Panc1 (cell line): ENCODE measurements at regions not wholly inside any gene's neighbourhood (a gene's known extent, or its start where the extent isn't known, plus 50 kb on each side); places are given as distances from the start of the nearest gene placed in this dataset.

ENCODE experiments used
- ATAC-seq: fragments of 200-7000 bp; cut with Tn5 transposase; 2 replicates; pipeline ENCODE4 v1.9.1; 2020; ENCODE audit warnings: mild to moderate bottlenecking, moderate library complexity
- BruUV-seq: library from RNA; stranded (reverse); fragments of 400-500 nt; replicated peaks from 2 replicates; lab custom pipeline; 2021; lab: Mats Ljungman, UMichigan
- CTCF ChIA-PET: fragments of 300-600 bp; sonication (Branson Sonifier 250); formaldehyde crosslinking; loops from one replicate; lab custom pipeline; 2022; ENCODE audit warnings: antibody characterized with exemption; lab: Charles Lee
- POLR2A ChIA-PET: fragments of 300-600 bp; sonication (Branson Sonifier 250); formaldehyde crosslinking; loops from one replicate; lab custom pipeline; 2022; ENCODE audit warnings: antibody characterized with exemption; lab: Charles Lee
- DNase-seq: peaks from one replicate; pipeline ENCODE4 v3.0.0-alpha.2; 2010; ENCODE audit warnings: low read depth, low spot score
- H3K27ac ChIP-seq: 2 replicates; pipeline ENCODE4 v1.5.1; 2011; ENCODE audit warnings: mild to moderate bottlenecking, low read length, inconsistent platforms
- H3K27me3 ChIP-seq: fragments of 200-500 bp; sonication (Bioruptor generic); 2 replicates; pipeline ENCODE4 v1.6.0; 2014; ENCODE audit warnings: low read length, inconsistent platforms; ENCODE audit not compliant: control insufficient read depth, insufficient read depth
- H3K36me3 ChIP-seq: fragments of 200-500 bp; sonication (Bioruptor generic); 2 replicates; pipeline ENCODE4 v1.5.1; 2014; ENCODE audit warnings: inconsistent platforms, mild to moderate bottlenecking, low read length, moderate library complexity; ENCODE audit not compliant: control insufficient read depth, insufficient read depth
- H3K4me1 ChIP-seq: 2 replicates; pipeline ENCODE4 v1.5.1; 2011; ENCODE audit warnings: inconsistent platforms, mild to moderate bottlenecking, low read length, moderate library complexity; ENCODE audit not compliant: control insufficient read depth, insufficient read depth
- H3K4me3 ChIP-seq, 2 experiments: 2 replicates each; pipeline ENCODE4 v1.5.1; 2011 to 2012; ENCODE audit warnings: low read depth in 2 of 2, low read length in 2 of 2, mild to moderate bottlenecking in 2 of 2, inconsistent platforms in 1 of 2, moderate library complexity in 1 of 2
- H3K9me3 ChIP-seq: fragments of 200-500 bp; sonication (Bioruptor generic); 2 replicates; pipeline ENCODE4 v1.5.1; 2014; ENCODE audit warnings: low read depth, mild to moderate bottlenecking, inconsistent platforms, low read length, moderate library complexity; ENCODE audit not compliant: control insufficient read depth, insufficient read depth
- CTCF ChIP-seq: fragments of 450-650 bp; IDR thresholded peaks from 2 replicates; pipeline ENCODE4 v1.5.1; 2017; ENCODE audit warnings: mild to moderate bottlenecking
- POLR2AphosphoS5 ChIP-seq: IDR thresholded peaks from 2 replicates; pipeline ENCODE4 v1.6.1; 2012; ENCODE audit warnings: mild to moderate bottlenecking, low read depth, low read length, moderate library complexity
- REST ChIP-seq, 2 experiments: IDR thresholded peaks; 2 replicates each; pipeline ENCODE4 v1.6.1; 2011 to 2012; ENCODE audit warnings: low read depth in 2 of 2, control low read depth in 1 of 2, low read length in 1 of 2, mild to moderate bottlenecking in 1 of 2, moderate library complexity in 1 of 2; ENCODE audit not compliant: insufficient read depth in 1 of 2
- SIN3A ChIP-seq: IDR thresholded peaks from 2 replicates; pipeline ENCODE4 v1.6.1; 2012; ENCODE audit warnings: low read depth, mild to moderate bottlenecking, low read length, moderate library complexity, borderline replicate concordance; ENCODE audit not compliant: insufficient read depth
- TCF7L2 ChIP-seq: IDR thresholded peaks from 2 replicates; pipeline ENCODE4 v1.6.1; 2011; ENCODE audit warnings: mild to moderate bottlenecking, low read depth, low read length, inconsistent platforms
- in situ Hi-C: cut with HindIII; loops from 2 replicates; pipeline ENCODE4 v1.10.0; 2016; ENCODE audit warnings: low sequenced_read_pairs, low pct_unique_long_range_greater_than_20kb
- intact Hi-C: fragments of 100-400 bp; cut with micrococcal nuclease; formaldehyde crosslinking; loops from one replicate; pipeline ENCODE4 v1.10.0; 2022; ENCODE audit not compliant: unreplicated experiment

- ChIA-PET CTCF (interaction anchor here (0.7 kb wide), 1 partner anchor 268 kb away, joined by 3 read pairs; no protein-coding TSS in a partner anchor), POLR2A (interaction anchor here (0.7 kb wide), 1 partner anchor 344 kb away, joined by 3 read pairs; no protein-coding TSS in a partner anchor)
- in situ Hi-C loops, result no loop called here
- Histone ChIP-seq H3K4me3 (no peak overlapping the region), H3K36me3 (no peaks in the 10 kb centered on the region), H3K27me3 (no peaks in the 10 kb centered on the region), H3K27ac (no peak overlapping the region), H3K4me1 (no peaks in the 10 kb centered on the region), H3K9me3 (no peaks in the 10 kb centered on the region)
- no peak for DNase-seq
- ATAC-seq, result no peak
- TF ChIP-seq POLR2AphosphoS5, result no peak
- TF ChIP-seq SIN3A, result no peak
- no peak for TF ChIP-seq CTCF
- no peak for TF ChIP-seq TCF7L2
- TF ChIP-seq REST (IDR thresholded peaks at IDR 0.05; ENCODE audit: insufficient read depth in 1 of 2, low read depth in 2 of 2, low read length in 1 of 2), result no peak
- no TSS peak for BruUV-seq
- intact Hi-C loops, result no loop called here
Observed at GRCh38 chr15:91624353-91624968, 229.0 kb upstream of the SLCO3A1 start.

- no peaks in the 10 kb centered on the region for H3K9me3 ChIP-seq
- in situ Hi-C loops, result no loop called here
- H3K36me3 ChIP-seq, result no peaks in the 10 kb centered on the region
- CTCF ChIA-PET, result no interaction called here
- ATAC-seq (no peak), DNase-seq (no peak)
- no peak overlapping the region for H3K27ac ChIP-seq
- intact Hi-C loops, result no loop called here
- no peaks in the 10 kb centered on the region for H3K4me1 ChIP-seq
- H3K27me3 ChIP-seq, result no peaks in the 10 kb centered on the region
- POLR2A ChIA-PET, result no interaction called here
- H3K4me3 ChIP-seq, result no peak overlapping the region
- BruUV-seq, result no TSS peak
- no peak for TF ChIP-seq REST (IDR thresholded peaks at IDR 0.05; ENCODE audit: insufficient read depth in 1 of 2, low read depth in 2 of 2, low read length in 1 of 2)
- no peak for TF ChIP-seq SIN3A
- no peak for TF ChIP-seq POLR2AphosphoS5
- TF ChIP-seq CTCF, result no peak
- TF ChIP-seq TCF7L2, result no peak
Observed at GRCh38 chr15:91625506-91625905, 228.0 kb upstream of the SLCO3A1 start.
